GM23338 (cell line): ENCODE measurements at regions not wholly inside any gene's neighbourhood (a gene's known extent, or its start where the extent isn't known, plus 50 kb on each side); places are given as distances from the start of the nearest gene placed in this dataset.
A peak's percentile ranks its signal among the peaks of the same experiment; 100 is the strongest.

ENCODE experiments used
- ATAC-seq: fragments of 200-7000 bp; cut with Tn5 transposase; 3 replicates; pipeline ENCODE4 v1.9.1; 2020
- DNase-seq: peaks from one replicate; pipeline ENCODE4 v3.0.0-alpha.2; 2015; ENCODE audit warnings: low spot score
- H2AFZ ChIP-seq: fragments of 200-600 bp; sonication (generic); 2 replicates; pipeline ENCODE4 v1.8.0; 2016; ENCODE audit warnings: antibody characterized with exemption, mild to moderate bottlenecking, moderate library complexity
- H3F3A ChIP-seq: fragments of 200-600 bp; sonication (generic); replicated peaks from 2 replicates; pipeline ENCODE4 v1.8.0; 2017; ENCODE audit warnings: antibody characterized with exemption, mixed run types, low read depth
- H3K27ac ChIP-seq: fragments of 200-600 bp; sonication (generic); 2 replicates; pipeline ENCODE4 v1.6.1; 2016; ENCODE audit warnings: low read depth
- H3K27me3 ChIP-seq: fragments of 200-600 bp; sonication (generic); 2 replicates; pipeline ENCODE4 v1.8.0; 2016; ENCODE audit warnings: mild to moderate bottlenecking, mixed run types, moderate library complexity; ENCODE audit not compliant: insufficient read depth
- H3K36me3 ChIP-seq: fragments of 200-600 bp; sonication (generic); 2 replicates; pipeline ENCODE4 v1.8.0; 2016; ENCODE audit warnings: mild to moderate bottlenecking; ENCODE audit not compliant: insufficient read depth
- H3K4me1 ChIP-seq: fragments of 200-600 bp; sonication (generic); 2 replicates; pipeline ENCODE4 v1.8.0; 2016; ENCODE audit warnings: mild to moderate bottlenecking, moderate library complexity; ENCODE audit not compliant: insufficient read depth
- H3K4me2 ChIP-seq: fragments of 200-600 bp; sonication (generic); 2 replicates; pipeline ENCODE4 v1.7.1; 2017; ENCODE audit warnings: mixed run types
- H3K4me3 ChIP-seq: fragments of 200-600 bp; sonication (generic); 2 replicates; pipeline ENCODE4 v1.6.1; 2016; ENCODE audit warnings: mixed run types
- H3K79me2 ChIP-seq: fragments of 200-600 bp; sonication (generic); replicated peaks from 2 replicates; pipeline ENCODE4 v1.8.0; 2017; ENCODE audit warnings: mild to moderate bottlenecking; ENCODE audit not compliant: insufficient read depth
- H3K9me2 ChIP-seq: fragments of 200-600 bp; sonication (generic); 2 replicates; pipeline ENCODE4 v1.8.0; 2017; ENCODE audit not compliant: insufficient read depth
- H4K20me1 ChIP-seq: fragments of 200-600 bp; sonication (generic); replicated peaks from 2 replicates; pipeline ENCODE4 v1.8.0; 2017; ENCODE audit warnings: mild to moderate bottlenecking; ENCODE audit not compliant: insufficient read depth
- H3K27ac Mint-ChIP-seq: 2 replicates; pipeline ENCODE4 v1.8.0; 2020; ENCODE audit warnings: inconsistent platforms, mild to moderate bottlenecking, moderate library complexity, mixed read lengths
- H3K27me3 Mint-ChIP-seq: 3 replicates; pipeline ENCODE4 v1.8.0; 2022; ENCODE audit warnings: low read depth, mild to moderate bottlenecking, moderate library complexity, mixed read lengths, inconsistent platforms; ENCODE audit not compliant: insufficient read depth, poor library complexity
- H3K36me3 Mint-ChIP-seq: 3 replicates; pipeline ENCODE4 v1.8.0; 2021; ENCODE audit warnings: low read depth, mild to moderate bottlenecking, inconsistent platforms, moderate library complexity, mixed read lengths
- H3K4me1 Mint-ChIP-seq: 3 replicates; pipeline ENCODE4 v1.8.0; 2020; ENCODE audit warnings: mild to moderate bottlenecking, inconsistent platforms, mixed read lengths
- H3K4me3 Mint-ChIP-seq: 3 replicates; pipeline ENCODE4 v1.8.0; 2021; ENCODE audit warnings: moderate library complexity, mild to moderate bottlenecking, inconsistent platforms, mixed read lengths
- H3K9me3 Mint-ChIP-seq: 3 replicates; pipeline ENCODE4 v1.8.0; 2020; ENCODE audit warnings: moderate library complexity, mild to moderate bottlenecking, inconsistent platforms, mixed read lengths
- CREB1 ChIP-seq: fragments of 250-450 bp; sonication (Bioruptor Pico); IDR thresholded peaks from 2 replicates; pipeline ENCODE4 v1.5.0; 2020; ENCODE audit warnings: low read depth, mild to moderate bottlenecking, moderate library complexity
- CTCF ChIP-seq, 2 experiments: fragments of 200-600 bp in 1 of 2; sonication (generic) in 1 of 2; conservative IDR thresholded peaks; 2 replicates each; pipeline versions ENCODE4 v1.5.1 to v1.6.1; 2016 to 2017; ENCODE audit warnings: antibody characterized with exemption in 2 of 2, low read depth in 2 of 2, mild to moderate bottlenecking in 2 of 2, moderate library complexity in 1 of 2
- ETS1 ChIP-seq: IDR thresholded peaks from 2 replicates; pipeline ENCODE4 v1.6.1; 2016; ENCODE audit warnings: antibody characterized with exemption
- EZH2 ChIP-seq: fragments of 200-600 bp; sonication (generic); IDR thresholded peaks from one replicate; pipeline ENCODE4 v1.8.0; 2017; ENCODE audit warnings: antibody characterized with exemption, mild to moderate bottlenecking, low read depth; ENCODE audit not compliant: unreplicated experiment
- NANOG ChIP-seq: IDR thresholded peaks from 2 replicates; pipeline ENCODE4 v1.6.1; 2016; ENCODE audit warnings: antibody characterized with exemption, borderline replicate concordance
- POLR2AphosphoS5 ChIP-seq: IDR thresholded peaks from 2 replicates; pipeline ENCODE4 v1.6.1; 2016; ENCODE audit warnings: antibody characterized with exemption, low read depth
- STAT1 ChIP-seq: IDR thresholded peaks from one replicate; pipeline ENCODE4 v1.6.1; 2016; ENCODE audit warnings: antibody characterized with exemption; ENCODE audit not compliant: unreplicated experiment
- ZNF114 ChIP-seq: fragments of 250-450 bp; sonication (Bioruptor Pico); IDR thresholded peaks from 2 replicates; pipeline ENCODE4 v1.5.0; 2020; ENCODE audit warnings: mild to moderate bottlenecking, moderate library complexity
- ZNF331 ChIP-seq: fragments of 250-450 bp; sonication (Bioruptor Pico); IDR thresholded peaks from 2 replicates; pipeline ENCODE4 v1.5.0; 2020; ENCODE audit warnings: low read depth, mild to moderate bottlenecking, moderate library complexity
- ZNF462 ChIP-seq: fragments of 250-450 bp; sonication (Bioruptor Pico); IDR thresholded peaks from 2 replicates; pipeline ENCODE4 v1.5.0; 2020; ENCODE audit warnings: mild to moderate bottlenecking, moderate library complexity
- TF ChIP-seq, protein P1 (sequence below): IDR thresholded peaks from one replicate; pipeline ENCODE4 v1.6.1; 2018; ENCODE audit warnings: antibody characterized with exemption; ENCODE audit not compliant: unreplicated experiment

DNA sequence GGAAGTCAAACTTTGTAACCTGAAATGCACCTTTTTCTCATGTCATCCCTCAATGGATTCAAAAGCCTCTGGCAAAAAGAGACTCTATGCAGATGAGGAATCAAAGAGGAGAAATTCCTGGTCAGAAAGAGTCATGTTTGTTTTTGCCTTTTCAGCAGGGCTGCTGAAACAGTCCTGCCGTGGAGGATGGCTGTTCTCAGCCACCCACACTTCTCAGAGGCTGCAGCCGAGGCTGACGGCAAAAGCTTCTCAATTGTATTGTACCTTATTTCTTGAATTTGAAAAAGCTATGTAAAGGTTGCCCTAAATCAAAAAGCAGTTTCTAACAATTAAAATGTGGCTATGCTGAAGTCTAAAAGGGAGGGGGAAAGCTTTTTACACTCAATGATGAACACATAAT lies 385.3 kb downstream of the KCTD12 start:
- Histone ChIP-seq H3K4me1 (peaks cover 10% of the 10 kb centered on the region; the same call in 1 of the 2 replicates), H3K4me2 (no peak overlapping the region), H3K27ac (no peak overlapping the region), H4K20me1 (no peaks in the 10 kb centered on the region), H3K4me3 (no peak overlapping the region), H3F3A (no peaks in the 10 kb centered on the region), H3K79me2 (no peaks in the 10 kb centered on the region), H2AFZ (peak overlapping the region; percentile 78; the same call in 1 of the 2 replicates), H3K27me3 (no peaks in the 10 kb centered on the region), H3K36me3 (no peaks in the 10 kb centered on the region), H3K9me2 (peaks cover 7% of the 10 kb centered on the region)
- H3K36me3 Mint-ChIP-seq, result no peaks in the 10 kb centered on the region
- ATAC-seq (peak; percentile 54), DNase-seq (no peak)
- TF ChIP-seq ZNF114 (CRISPR knock-in tag), result no peak
- TF ChIP-seq ETS1, result no peak
- TF ChIP-seq CTCF (conservative IDR thresholded peaks at IDR 0.05; ENCODE audit: low read depth in 2 of 2), result no peak
- TF ChIP-seq CREB1, result no peak
- TF ChIP-seq ZNF331, result no peak
- no peak for TF ChIP-seq STAT1
- TF ChIP-seq ZNF462 (CRISPR knock-in tag), result no peak
- TF ChIP-seq, protein P1, sequence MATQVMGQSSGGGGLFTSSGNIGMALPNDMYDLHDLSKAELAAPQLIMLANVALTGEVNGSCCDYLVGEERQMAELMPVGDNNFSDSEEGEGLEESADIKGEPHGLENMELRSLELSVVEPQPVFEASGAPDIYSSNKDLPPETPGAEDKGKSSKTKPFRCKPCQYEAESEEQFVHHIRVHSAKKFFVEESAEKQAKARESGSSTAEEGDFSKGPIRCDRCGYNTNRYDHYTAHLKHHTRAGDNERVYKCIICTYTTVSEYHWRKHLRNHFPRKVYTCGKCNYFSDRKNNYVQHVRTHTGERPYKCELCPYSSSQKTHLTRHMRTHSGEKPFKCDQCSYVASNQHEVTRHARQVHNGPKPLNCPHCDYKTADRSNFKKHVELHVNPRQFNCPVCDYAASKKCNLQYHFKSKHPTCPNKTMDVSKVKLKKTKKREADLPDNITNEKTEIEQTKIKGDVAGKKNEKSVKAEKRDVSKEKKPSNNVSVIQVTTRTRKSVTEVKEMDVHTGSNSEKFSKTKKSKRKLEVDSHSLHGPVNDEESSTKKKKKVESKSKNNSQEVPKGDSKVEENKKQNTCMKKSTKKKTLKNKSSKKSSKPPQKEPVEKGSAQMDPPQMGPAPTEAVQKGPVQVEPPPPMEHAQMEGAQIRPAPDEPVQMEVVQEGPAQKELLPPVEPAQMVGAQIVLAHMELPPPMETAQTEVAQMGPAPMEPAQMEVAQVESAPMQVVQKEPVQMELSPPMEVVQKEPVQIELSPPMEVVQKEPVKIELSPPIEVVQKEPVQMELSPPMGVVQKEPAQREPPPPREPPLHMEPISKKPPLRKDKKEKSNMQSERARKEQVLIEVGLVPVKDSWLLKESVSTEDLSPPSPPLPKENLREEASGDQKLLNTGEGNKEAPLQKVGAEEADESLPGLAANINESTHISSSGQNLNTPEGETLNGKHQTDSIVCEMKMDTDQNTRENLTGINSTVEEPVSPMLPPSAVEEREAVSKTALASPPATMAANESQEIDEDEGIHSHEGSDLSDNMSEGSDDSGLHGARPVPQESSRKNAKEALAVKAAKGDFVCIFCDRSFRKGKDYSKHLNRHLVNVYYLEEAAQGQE, result no peak
- no peak for TF ChIP-seq EZH2
- no peak for TF ChIP-seq POLR2AphosphoS5
- TF ChIP-seq NANOG, result no peak
- peaks cover 6% of the 10 kb centered on the region; the same call in 2 of the 3 replicates for H3K4me1 Mint-ChIP-seq
- H3K27ac Mint-ChIP-seq, result no peak overlapping the region; the same call in 1 of the 2 replicates
- H3K4me3 Mint-ChIP-seq, result no peak overlapping the region
- no peaks in the 10 kb centered on the region for H3K9me3 Mint-ChIP-seq
- no peaks in the 10 kb centered on the region for H3K27me3 Mint-ChIP-seq
